ENCODE measurements at regions not wholly inside any gene's neighbourhood (a gene's known extent, or its start where the extent isn't known, plus 50 kb on each side); places are given as distances from the start of the nearest gene placed in this dataset.
"Not testable (repeated sequence)": the region's sequence is repeated elsewhere in the genome, so short reads cannot be mapped to it uniquely, and the experiment has no call there.

DNA sequence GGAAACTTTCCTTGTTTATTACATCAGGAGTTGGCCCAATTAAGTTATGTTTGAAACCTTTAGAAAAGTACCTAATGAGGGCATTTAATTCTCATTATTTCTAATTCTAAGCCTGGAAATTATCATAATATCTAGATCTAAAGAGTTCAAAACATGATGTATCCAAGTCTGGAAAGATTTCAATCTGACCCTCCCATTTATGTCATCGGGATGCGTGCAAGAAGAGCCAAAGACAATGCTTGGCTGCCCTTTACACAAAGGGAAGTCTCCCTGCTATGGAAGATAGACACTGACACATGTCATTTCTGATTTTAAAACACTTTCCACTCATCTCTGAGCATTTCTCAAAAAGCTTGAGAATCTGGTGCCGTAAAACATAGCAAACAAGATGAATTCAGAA lies 222.4 kb downstream of the ANTXR2 start:
- in situ Hi-C loops (cut with HindIII; ENCODE audit: low pct_unique_long_range_greater_than_20kb, low sequenced_read_pairs): no loop called here
- no peak for DNase-seq (ENCODE audit: low read depth, low spot score)

DNA sequence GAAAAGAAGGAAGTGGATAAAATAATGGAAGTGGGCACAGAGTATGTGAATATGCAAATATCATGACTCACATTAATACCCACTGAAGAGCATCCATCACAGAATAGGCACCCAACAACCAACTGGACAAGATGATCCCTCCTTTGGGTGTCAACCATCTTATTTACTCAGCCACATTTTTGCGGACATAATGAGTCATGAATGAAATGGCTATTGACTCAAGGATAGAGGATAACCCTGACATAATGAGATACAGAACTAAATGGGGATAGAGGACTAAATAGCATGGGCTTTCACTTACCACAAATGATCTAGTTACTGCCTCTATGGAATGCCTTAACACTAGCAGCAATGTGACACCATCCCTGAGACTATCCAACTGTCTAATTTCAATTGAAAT lies 224.7 kb downstream of the ANTXR2 start:
- in situ Hi-C loops (cut with HindIII; ENCODE audit: low pct_unique_long_range_greater_than_20kb, low sequenced_read_pairs): no loop called here
- no peak for DNase-seq (ENCODE audit: low read depth, low spot score)

DNA sequence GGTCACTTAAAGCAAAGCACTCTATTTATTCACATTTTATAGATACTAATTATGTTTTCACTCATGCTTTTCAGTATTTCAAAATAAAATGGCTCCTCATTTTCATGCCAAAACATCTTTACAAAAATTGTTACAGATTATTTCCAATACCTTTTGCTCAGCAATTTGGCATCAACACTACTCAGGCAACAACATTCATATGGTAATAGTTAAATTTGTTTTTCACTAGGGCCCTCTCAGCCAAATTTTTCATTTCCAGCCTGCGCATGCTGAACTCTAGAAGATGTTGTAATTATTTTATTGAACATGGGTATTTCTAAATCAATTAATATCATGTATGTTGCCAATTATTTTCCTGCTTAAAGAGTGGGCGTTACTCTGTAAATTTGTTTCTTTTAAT lies 225.6 kb downstream of the ANTXR2 start:
- DNase-seq (ENCODE audit: low read depth, low spot score): no peak
- in situ Hi-C loops (cut with HindIII; ENCODE audit: low pct_unique_long_range_greater_than_20kb, low sequenced_read_pairs): no loop called here

DNA sequence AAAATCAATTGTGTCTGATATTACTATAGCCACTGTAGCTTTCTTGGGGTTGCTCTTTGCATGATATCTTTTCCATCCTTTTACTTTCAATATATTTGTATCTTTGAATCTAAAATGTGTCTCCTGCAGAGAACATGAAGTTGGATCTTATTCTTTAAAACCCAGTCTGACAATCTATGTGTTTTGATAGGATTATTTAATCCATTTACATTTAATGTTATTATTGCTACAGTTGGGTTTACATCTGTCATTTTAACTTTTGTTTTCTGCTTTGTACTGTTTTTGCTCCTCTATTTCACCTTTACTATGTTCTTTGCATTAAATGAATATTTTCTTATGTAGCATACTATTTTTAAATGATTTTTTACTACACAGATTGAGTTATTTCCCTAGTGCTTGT lies 230.9 kb downstream of the ANTXR2 start:
- in situ Hi-C loops (cut with HindIII; ENCODE audit: low pct_unique_long_range_greater_than_20kb, low sequenced_read_pairs): no loop called here
- no peak for DNase-seq (ENCODE audit: low read depth, low spot score)

DNA sequence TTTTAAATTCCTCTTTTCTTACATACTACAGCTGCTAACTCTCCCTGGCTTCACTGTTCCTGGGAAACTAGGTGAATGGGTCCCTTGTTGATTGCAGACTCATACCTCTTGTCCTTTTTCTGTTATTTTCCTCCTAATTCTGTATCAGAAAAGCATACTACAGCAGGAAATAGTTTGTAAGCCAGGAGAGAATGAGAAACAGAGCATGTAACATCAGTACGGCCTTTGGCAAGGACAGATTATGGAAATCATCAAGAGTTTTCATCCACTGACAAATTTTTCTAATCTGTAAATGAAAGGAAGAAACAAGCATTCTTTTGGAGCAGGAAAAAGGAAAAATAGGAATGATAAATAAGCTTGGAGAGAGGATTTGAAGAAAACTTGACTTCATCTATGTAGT lies 239.2 kb downstream of the ANTXR2 start:
- DNase-seq (ENCODE audit: low read depth, low spot score): no peak
- in situ Hi-C loops (cut with HindIII; ENCODE audit: low pct_unique_long_range_greater_than_20kb, low sequenced_read_pairs): no loop called here

DNA sequence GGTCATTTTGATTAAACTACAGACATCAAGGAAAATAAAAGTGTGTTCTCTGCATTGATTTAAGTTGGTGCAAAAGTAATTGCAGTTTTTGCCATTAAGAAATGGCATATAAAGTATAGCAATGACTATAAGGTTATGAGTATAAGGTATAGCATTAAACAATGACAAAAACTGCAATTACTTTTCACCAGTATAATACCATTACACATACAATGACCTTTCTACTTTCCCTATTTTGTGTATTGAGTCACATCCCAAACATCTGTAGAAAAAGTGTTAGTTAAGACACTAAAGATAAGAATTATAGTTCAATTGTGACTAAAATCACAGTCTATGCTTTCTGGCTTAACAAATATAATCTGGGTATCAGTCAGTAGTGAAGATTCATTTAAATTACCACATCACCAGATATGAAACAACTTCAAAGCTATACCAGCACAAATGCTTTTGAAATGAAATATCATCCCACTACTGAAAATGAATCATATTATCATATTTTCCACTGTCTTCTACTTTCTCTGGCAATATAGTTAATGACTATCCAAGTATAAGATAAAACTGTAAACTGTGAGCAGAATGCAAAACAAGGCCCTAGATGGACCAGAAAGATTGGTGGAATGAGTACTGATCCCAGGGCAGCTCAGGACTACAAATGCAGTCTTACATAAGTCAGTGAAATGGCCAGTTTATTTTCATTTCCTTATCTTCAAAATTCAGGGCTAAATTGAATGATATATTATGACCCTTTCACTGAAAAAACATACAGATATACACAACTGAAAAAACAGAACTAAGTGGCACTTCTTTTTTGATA lies 241.1 kb downstream of the ANTXR2 start:
- DNase-seq (ENCODE audit: low read depth, low spot score): no peak
- in situ Hi-C loops (cut with HindIII; ENCODE audit: low pct_unique_long_range_greater_than_20kb, low sequenced_read_pairs): no loop called here

DNA sequence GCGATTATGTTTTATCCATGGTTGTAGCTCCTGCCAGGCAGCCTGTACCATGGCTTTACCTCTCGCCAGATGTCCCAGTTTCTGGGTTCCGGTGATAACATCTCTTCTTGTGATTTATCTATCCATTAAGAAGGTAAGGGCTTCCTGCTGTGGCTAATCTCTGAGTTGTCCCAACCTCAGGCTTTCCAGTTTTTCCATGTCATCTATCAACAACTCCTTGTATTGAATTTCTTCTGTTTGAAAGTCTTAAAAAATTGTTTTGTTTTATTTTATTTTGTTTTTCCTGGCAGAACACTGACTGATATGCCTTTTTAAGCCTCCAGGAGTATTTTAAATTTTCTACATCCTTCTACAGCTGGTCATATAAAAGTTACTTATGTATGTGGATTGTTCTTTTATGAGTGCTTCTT lies 241.9 kb downstream of the ANTXR2 start:
- no peak for DNase-seq (ENCODE audit: low read depth, low spot score)

DNA sequence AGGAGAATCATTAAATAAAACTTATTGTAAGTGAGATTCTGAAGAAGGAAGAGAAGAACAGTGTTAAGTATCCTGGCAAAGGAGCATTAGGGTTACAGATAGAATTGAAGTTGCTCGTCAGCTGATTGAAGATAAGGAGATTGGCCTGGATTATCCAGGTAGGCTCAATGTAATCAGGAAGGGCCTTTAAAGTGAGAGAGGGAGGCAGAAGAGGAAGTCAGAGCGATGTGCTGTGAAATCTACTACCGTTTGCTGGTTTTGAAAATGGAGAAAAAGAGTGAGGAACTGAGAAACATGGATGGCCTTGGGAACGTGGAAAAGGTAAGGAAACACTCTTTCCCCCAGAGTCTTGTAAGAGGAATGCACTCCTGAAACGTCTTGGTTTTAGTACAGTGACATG lies 245.7 kb downstream of the ANTXR2 start:
- in situ Hi-C loops (cut with HindIII; ENCODE audit: low pct_unique_long_range_greater_than_20kb, low sequenced_read_pairs): no loop called here
- no peak for DNase-seq (ENCODE audit: low read depth, low spot score)

More for the DNA sequence above, 241.9 kb downstream of the ANTXR2 start:
- in situ Hi-C loops (cut with HindIII; ENCODE audit: low pct_unique_long_range_greater_than_20kb, low sequenced_read_pairs): no loop called here

DNA sequence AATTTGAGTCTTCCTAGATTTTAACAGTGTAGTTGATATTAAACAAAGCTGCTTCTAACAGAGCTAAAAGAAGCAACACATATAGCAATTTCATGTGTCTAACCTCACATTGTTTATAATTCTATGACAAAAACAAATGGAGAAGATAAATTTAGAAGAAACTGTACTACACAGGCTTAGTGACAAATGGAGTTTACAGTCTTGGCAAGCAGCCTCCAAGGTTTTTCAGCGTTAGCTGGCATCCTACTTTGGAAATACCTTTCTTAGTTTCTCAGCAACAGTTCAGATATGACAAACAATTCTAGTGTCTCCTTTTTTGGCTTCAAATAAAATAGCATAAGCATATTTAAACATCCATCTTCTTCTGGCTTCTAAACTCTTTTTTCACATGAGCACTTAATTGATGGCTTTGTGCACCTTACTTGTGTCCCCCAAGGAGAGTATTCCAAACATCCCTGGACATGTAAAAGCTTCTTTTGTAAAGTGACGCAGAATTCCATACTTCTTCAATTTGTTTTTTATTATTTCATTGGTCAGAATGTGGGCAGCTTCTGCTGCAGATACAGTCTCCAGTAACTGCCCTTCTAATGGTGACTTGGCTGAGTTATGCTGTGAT lies 249.8 kb downstream of the ANTXR2 start:
- DNase-seq (ENCODE audit: low read depth, low spot score): no peak

DNA sequence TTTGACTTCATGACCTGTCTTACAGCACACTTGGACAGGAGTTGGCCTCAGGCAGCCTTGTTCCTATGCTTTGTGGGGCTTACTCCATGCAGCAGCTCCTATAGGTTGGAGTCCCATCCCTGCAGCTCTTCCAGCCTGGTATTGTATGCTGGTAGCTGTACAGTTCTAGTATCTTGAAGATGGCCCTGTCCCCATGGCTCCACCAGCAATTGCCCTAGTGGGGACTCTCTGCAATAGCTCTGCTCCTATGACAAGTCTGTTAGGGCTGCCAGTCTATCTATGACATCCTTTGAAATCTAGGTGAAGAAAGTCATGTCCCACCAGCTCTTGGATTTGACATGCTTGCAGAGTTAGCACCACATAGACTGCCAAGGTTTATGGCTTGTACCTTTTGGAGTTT lies 252.6 kb downstream of the ANTXR2 start:
- in situ Hi-C loops (cut with HindIII; ENCODE audit: low pct_unique_long_range_greater_than_20kb, low sequenced_read_pairs): no loop called here
- no peak for DNase-seq (ENCODE audit: low read depth, low spot score)

More for the DNA sequence above, 249.8 kb downstream of the ANTXR2 start:
- in situ Hi-C loops (cut with HindIII; ENCODE audit: low pct_unique_long_range_greater_than_20kb, low sequenced_read_pairs): no loop called here

DNA sequence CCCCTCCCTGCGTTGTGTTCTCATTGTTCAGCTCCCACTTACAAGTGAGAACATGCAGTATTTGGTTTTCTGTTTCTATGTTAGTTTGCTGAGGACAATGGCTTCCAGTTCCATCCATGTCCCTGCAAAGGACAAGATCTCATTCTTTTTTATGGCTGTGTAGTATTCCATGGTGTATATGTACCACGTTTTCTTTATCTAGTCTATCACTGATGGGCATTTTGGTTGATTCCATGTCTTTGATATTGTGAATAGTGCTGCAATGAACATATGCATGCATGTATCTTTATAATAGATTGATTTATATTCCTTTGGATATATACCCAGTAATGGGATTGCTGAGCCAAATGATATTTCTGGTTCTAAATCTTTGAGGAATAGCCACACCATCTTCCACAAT lies 265.1 kb downstream of the ANTXR2 start:
- DNase-seq (ENCODE audit: low read depth, low spot score); in situ Hi-C loops (cut with HindIII; ENCODE audit: low pct_unique_long_range_greater_than_20kb, low sequenced_read_pairs): not testable (repeated sequence)

DNA sequence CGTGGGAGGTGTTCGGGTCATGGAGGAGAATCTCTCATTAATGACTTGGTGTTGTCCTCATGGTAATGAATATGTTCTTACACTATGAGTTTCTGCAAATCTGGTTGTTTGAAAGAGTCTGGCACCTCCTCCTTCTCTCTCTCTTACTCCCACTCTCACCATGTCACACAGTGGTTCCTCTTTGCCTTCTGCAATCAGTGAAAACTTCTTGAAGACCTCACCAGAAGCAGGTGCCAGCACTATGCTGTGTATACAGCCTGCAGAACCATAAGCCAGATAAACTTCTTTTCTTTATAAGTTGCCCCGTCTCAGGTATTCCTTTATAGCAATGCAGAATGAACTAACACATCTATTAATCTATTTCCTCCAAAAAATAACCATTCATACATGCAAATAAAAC lies 275.0 kb downstream of the ANTXR2 start:
- in situ Hi-C loops (cut with HindIII; ENCODE audit: low pct_unique_long_range_greater_than_20kb, low sequenced_read_pairs): no loop called here
- no peak for DNase-seq (ENCODE audit: low read depth, low spot score)

DNA sequence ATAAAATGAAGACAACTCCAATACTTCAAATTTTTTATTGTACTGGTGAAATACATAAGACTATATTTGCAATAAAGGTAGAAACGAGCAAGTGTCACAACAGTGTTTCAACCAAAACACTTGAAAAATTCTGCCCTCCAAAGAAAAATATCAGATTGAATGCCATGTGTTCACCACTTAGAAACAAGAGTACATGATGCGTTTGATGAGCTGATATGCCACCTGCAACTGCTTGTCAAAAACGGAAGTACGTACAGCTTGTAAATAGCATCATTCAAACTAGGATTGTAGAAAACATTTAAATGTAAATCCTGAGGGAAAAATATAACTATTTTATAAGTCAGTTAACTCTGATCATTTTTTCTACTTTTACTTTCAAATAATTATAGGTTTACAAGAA lies 276.1 kb downstream of the ANTXR2 start:
- in situ Hi-C loops (cut with HindIII; ENCODE audit: low pct_unique_long_range_greater_than_20kb, low sequenced_read_pairs): no loop called here
- DNase-seq (ENCODE audit: low read depth, low spot score): no peak

DNA sequence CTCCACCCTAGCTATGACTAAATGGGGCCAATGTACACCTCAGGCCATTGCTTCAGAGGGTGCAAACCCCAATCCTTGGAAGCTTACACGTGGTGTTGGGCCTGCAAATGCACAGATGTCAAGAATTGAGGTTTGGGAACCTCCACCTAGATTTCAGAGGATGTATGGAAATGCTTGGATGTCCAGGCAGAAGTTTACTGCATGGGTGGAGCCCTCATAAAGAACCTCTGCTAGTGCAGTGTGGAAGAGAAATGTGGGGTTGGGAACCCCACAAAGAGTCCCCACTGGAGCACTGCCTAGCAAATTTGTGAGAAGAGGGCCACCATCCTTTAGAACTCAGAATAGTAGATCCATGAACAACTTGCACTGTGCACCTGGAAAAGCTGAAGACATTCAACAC lies 284.1 kb downstream of the ANTXR2 start:
- no peak for DNase-seq (ENCODE audit: low read depth, low spot score)
- in situ Hi-C loops (cut with HindIII; ENCODE audit: low pct_unique_long_range_greater_than_20kb, low sequenced_read_pairs): no loop called here

DNA sequence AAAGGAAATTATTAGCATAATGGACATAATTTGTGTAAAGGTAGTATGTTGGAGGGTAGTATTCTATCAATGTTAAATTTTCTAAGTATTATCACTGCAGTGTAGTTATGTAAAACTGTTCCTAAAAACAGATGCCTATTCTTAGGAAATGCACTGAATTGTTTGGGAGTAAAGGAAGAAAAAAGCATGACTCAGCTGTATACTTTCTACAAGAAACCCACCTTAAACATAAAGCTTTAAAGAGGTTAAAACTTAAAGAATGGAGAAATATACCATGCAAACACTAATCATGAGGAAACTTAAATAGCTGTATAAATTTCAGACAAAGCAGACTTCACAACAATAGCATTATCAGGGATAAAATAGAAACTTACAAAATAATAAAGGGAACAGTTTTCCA lies 292.9 kb downstream of the ANTXR2 start:
- in situ Hi-C loops (cut with HindIII; ENCODE audit: low pct_unique_long_range_greater_than_20kb, low sequenced_read_pairs): no loop called here
- DNase-seq (ENCODE audit: low read depth, low spot score): no peak

DNA sequence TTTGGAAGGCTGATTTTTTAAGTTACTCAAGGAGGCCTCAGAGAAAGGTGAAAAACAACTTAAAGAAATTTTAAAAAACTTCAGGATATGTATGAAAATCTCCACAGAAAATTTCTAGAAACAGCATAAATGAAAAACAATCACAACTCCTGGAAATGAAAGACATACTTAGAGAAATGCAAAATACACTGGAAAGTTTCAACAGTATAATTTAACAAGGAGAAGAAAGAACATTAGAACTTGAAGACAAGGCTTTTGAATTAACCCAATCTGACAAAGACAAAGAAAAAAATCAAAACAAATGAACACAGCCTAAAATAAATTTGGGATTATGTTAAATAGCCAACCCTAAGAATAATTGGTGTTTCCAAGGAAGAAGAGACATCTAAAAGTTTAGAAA lies 300.5 kb downstream of the ANTXR2 start:
- in situ Hi-C loops (cut with HindIII; ENCODE audit: low pct_unique_long_range_greater_than_20kb, low sequenced_read_pairs): no loop called here
- no peak for DNase-seq (ENCODE audit: low read depth, low spot score)

DNA sequence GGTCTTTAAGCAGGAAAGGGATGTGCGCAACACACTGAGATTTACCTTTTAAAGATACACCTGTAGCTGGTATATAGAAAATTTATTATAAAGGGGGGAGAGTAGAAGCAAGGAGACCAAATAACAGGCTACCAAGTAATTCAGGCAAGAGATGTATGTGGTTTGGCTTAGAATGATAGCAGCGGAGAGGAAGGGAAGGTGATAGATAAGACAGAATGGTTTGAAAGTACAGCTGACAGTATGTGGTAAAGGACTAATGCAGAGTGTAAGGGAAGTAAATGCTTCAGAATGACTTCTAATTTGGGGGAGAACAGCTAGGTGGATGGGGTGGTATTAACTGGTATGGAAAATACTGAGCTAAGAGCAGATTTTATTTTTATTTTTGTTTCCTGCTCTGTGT lies 308.9 kb downstream of the ANTXR2 start:
- DNase-seq (ENCODE audit: low read depth, low spot score): no peak
- in situ Hi-C loops (cut with HindIII; ENCODE audit: low pct_unique_long_range_greater_than_20kb, low sequenced_read_pairs): no loop called here

DNA sequence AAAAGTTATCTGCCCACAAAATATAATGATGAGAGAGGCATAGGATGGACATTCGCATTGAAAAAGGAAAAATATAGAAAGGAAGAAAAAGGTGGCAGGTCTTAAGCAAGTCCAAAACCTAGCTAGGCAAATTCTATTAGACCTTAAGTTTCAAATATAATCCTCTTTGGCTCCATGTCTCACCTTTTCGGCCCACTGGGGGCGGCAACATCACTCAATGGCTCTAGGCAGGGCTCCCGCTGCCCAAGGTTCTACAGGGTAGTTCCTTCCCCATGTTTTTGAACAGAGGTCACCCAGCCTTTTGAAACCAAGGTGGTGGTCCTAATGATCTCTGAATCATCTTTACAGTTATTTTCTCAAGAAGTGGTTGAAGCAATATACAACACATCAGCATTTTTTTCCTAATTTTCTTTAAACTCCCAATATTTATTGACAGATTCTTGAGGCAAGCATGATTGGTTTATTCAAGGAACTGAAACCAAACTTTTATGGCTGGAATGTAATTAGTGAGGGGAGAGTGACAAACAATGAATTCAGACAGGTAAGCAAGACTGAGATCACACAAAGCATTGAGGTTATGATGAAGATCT lies 309.4 kb downstream of the ANTXR2 start:
- in situ Hi-C loops (cut with HindIII; ENCODE audit: low pct_unique_long_range_greater_than_20kb, low sequenced_read_pairs): no loop called here

DNA sequence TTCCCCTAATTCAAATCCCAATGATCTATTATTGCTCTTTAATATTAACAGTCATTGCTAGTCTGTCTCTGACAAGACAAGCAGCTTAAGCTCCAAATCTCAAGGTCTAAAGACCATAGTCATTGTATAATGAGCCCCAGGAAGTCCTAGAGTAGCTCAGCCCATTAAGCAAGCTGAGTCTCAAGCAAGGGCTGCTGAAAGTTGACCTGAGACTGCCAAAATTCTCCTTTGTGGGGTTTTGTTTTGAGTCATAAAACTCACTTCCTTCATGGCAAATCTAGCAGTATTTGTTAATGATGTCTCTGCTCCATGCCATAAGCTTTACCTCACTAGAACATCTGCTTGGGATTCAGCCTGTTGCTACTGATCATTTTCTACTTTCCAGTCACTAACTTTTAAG lies 313.2 kb downstream of the ANTXR2 start:
- DNase-seq (ENCODE audit: low read depth, low spot score): no peak
- in situ Hi-C loops (cut with HindIII; ENCODE audit: low pct_unique_long_range_greater_than_20kb, low sequenced_read_pairs): no loop called here

More for the DNA sequence above, 309.4 kb downstream of the ANTXR2 start:
- no peak for DNase-seq (ENCODE audit: low read depth, low spot score)
